Skin of body (tissue), 1 donor: ENCODE measurements at regions not wholly inside any gene's neighbourhood (a gene's known extent, or its start where the extent isn't known, plus 50 kb on each side); places are given as distances from the start of the nearest gene placed in this dataset.

Experiments used
- DNase-seq: peaks from one replicate; lab custom pipeline; 2025; lab: John Stamatoyannopoulos, UW

DNA sequence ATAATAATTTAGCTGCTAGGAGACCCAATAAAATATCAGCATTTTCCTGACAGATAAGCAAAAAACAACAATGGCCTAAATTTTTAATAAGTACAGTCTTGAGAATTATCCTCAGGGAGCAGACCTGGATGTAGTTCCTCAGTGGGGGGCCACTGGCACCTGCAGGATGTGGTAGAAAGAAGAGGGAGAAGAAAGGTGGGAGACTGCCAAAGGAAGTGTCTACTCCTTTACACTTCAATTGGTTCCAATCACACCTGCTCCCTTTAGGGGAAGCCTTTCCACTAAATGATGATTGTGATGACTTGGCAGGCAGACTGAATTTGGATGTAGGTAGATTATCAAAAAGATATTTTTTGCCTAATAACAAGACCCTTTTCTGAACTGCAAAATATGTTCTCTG, 353.0 kb upstream of the SATB1 start:
- no peak for DNase-seq

DNA sequence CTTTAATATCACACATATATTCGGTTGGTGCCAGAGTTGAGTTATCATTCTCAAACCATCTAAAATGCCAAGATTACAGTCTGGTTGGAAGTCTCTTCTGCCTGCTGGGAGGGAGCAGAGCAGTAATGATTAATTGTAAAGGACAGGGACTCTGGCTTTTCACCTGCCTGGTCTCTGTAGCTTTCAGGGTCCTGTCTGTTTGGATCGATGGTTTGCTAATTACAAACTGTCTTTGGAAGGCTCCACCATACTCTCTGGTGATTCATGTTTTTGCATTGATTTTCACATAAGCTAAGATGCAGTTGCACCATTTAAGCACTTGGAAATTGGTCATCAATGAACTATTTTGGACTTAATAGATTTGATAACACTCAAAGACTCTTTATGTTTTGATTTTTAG, 350.4 kb upstream of the SATB1 start:
- no peak for DNase-seq

DNA sequence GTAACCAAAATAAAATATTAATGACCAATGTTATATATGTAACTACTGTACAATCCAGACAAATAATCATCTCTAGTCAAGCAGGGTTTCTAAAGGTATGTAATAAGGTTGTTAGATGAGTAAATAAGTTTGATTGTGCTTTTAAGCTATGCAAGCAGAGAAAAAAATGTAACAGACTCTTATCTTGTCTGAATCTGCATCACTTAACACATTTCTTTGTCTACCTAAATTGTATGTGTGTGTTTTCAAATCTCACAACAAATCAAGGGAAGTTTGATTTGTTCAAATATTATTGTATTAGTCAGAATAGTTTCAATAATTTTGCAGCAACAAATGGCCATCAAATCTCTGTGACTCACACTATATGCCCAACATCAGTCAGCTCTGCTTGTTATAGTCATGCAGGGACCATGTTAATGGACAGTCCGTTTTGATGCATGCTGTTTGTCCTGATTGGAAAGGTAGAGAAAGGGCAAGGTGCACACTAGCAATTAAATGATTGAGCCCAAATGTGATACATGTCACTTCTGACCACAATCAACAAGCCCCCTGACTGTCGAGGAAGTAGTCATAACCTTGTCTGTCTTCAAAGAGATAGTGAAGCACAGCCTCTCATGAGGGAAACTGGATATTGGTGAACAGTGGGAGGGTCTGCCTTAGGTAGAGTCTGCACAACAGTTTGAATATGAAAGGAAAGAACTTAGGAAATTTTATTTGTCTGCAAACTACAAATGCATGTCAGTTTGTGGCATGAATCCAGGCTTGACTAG, 349.4 kb upstream of the SATB1 start:
- no peak for DNase-seq

DNA sequence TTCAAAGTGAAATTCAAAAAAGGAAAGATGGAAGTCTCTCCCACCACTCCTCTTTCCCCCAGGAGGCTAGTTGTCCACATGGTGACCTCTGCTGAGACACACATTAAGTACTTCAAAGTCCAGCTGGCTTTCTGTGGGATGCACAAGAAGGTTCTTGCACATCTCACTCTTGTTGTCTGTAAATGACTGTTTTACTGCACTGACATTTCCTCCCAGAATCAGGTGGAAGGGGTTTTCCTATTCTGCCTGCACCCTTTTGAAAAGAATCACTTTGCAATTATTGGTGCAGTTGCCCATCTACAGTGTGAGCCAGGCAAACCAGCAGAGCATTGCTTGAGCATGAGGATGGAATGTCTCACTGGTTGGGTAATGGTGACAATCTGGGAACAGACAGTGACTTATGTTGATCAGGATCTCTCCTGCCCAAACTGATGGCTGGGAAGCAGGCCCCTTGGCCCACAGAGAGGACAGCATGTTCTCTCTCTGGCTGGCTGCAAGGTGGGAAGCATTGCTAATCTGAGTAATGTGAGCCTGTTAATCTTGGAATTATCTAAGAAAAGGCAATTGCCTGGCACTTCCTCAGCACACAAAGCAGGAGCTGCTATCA, 347.7 kb upstream of the SATB1 start:
- no peak for DNase-seq

DNA sequence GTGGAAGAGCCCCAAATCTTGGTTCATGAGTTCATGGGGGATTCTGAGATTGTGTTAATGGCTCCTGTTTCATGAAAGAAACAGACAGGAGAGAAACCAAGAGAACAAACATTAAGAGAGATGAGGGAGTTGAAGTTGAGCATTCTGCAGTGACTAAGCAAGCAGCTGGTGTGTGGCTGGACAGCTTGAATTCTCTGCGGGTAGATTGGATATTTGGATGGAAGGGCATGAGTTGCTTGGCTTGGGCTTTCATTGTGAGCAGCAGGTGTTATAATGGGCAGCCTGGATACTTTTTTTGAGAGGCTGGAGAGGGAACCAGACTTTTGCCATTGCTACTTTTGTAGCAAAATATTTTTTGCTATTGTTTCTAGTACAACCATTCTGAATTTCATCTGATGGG, 346.8 kb upstream of the SATB1 start:
- no peak for DNase-seq

DNA sequence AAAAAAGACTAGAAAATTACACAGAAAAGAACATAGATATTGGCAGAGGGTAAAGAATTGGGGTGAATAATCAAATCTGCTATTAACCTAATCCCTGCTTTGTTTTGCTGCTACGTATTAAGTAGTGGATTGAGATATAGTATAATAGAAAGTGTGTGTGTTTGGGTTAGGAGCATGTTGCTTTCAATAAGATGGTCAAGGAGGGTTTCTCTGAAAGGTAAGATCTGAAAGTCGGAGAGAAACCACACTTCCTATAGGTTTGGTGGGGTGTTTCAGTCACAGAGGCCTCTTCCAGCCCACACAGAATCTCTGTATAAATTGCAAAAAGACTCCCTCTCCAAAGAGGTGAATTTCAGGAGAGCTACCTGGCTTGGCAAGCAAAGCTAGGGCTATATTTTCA, 345.7 kb upstream of the SATB1 start:
- DNase-seq, result no peak

DNA sequence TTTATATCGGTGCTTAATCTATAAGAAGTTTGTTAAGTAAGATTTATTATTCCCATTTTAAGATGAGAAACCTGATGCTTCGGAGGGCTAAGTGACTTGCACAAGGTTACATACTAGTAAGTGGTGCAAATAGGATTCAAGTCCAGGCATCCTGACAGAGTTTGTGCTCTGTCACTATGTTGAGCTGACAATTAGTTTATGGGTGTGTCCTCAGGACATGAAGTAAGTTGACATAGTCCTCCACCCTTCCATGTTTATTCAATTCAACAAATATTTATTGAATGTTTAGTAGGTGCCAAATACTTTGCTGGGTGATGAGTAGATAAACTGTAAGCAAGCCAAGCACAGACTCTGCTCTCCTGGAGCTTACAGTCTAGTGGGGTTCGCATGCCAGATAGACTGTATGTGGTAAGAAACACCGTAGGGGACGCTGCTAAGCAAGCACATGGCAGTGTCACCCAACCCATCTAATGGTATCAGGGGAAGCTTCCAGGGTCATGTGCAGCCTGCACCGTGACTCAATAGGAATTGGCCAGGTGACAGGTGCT, 342.7 kb upstream of the SATB1 start:
- DNase-seq, result no peak

DNA sequence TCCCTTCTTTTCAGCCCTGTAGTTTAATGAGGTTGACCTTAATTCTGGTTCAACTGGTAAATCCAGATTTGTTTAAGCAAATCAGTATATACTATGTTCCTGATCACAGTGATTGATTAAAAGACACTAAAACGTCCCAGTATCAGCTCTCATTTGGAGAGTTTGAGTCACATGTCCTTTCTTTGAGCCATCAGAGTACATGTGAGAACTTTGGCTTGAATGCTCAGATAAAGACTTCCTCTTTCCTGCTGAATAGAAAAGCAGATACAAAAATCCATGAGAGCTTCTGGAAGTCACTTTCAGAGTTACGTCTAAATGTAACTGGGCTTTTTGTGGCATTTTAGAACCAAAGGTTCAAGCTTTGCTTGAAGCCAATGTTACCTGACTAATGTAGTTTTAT, 341.8 kb upstream of the SATB1 start:
- DNase-seq, result no peak

DNA sequence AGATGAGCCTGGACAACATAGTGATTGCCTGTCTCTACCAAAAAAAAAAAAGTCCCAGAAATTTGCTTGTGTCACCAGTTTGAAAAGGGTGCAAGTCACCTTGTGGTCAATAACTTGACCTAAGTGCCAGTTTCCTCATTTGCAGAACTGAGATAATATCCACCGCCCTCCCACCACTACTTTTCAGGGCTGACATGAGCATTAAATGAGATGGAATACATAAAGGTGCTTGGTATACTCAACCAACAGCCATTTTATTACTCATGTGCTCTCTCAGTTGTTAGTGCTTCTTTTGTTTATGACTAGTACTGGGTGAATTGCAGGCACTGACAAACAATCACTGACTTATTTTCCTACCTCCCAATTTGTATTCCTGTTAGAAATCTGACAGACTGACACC, 340.5 kb upstream of the SATB1 start:
- no peak for DNase-seq

DNA sequence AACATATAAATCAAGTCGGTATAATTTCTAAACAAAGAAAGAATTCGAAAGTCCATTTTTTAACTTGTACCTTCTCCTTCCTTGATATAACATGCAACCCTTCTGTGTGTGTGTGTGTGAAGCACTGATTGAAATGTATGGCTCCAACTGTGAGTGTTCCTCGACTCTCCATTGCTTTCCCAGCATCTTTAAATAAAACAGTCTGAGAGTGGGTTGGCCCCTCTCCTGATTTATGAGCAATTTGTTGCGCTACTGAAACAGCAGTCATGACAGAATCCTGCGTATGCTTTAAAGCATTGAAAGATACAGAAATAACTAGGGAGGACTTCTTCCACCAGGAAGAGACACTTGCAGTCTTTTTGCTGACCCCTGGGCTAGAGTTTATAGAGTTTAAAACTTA, 340.0 kb upstream of the SATB1 start:
- no peak for DNase-seq

DNA sequence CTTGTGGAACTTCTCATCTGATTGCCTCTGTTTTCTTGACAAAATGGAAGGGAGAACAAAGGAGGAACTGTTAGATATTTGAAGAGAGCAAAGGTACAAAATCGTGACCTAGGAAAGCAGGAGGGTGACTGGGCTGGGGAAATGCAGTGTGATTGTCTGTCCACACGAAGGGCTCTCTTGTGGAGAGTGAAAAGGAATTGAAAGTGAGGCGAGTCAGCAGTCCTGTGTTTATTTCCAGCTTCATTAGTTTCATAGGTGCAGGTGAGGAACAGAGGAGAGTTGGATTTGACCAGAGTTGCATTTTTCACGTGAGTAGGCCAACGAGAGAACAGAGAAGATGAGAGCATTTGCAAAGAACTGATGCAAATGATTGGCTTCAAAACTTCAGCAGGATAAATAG, 336.4 kb upstream of the SATB1 start:
- DNase-seq, result no peak

DNA sequence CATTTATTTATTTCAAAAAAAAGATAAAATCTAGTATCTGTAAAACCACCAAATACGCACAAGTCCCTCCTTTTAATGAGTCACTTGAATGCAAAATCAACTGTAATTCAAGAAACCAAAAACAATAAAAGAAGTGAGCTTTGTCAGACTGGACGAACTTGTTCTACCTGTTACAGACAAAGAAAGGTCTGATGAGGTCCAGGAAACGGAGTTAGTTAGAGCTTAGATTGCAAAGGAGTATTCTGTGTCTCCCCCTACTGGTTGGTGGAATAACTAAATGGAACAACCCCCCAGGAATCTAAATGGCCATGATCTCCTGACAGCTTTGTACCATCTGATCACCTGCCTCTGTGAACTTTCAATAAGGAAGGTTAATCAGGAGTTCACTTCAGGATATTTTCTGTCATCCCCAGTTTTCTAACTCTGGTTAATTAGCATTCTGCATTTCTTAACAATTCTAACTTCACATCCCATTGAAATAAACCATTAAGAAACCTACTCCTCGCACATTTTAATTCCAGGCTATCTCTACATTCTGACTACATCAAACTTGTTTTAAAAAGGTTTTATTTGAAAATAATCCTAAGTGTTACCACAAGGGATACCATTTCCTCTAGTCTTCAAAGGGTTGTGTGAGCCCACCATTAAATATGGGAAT, 333.0 kb upstream of the SATB1 start:
- DNase-seq, result peak; percentile 36

DNA sequence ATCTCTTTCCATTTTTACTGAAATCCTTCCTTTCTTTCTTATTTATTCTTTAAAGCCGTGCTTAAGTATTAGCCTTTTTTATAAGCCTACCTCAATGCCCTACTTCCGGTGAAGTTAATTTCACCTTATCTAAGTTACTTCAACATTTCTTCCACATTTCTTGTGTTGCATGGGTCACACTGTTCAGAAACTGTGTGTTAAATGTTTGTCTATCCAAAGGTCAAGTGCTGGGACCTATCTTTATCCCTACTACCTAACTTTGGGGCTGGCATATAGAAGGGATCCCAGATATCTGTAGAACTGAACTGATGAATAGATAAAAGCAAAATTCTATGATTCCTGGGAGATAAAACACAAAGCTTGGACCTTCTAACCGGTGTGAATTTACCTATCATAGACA, 332.3 kb upstream of the SATB1 start:
- DNase-seq, result no peak

DNA sequence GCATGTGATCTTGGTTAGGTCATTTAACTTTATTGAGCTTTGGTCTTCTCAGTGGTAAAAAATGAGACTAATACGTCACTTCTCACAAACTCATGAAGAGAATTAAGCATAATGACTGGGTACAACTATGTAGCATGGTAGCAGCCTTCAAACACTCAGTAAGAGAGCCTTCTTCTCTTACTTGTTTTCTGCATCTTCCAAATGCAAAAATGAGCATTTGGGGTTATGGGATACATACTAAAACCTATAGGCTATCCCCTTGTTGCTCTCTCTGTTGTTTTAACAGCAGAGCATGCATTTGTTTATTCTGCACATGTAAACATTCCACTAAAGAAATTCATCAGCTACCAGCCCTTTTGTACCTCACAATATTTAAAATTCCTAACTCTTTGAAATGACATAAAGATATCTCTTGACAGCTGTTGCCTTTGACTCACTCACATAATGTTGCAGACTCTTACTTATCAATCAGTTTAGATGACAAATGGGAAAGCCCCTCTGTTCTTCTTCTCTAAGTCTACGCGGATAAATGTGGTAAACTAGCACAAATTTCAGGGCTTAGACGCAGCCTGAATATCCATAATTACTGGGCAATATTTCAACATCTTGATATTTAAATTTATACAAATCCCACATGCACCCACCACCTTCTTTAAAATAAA, 327.3 kb upstream of the SATB1 start:
- DNase-seq, result no peak

DNA sequence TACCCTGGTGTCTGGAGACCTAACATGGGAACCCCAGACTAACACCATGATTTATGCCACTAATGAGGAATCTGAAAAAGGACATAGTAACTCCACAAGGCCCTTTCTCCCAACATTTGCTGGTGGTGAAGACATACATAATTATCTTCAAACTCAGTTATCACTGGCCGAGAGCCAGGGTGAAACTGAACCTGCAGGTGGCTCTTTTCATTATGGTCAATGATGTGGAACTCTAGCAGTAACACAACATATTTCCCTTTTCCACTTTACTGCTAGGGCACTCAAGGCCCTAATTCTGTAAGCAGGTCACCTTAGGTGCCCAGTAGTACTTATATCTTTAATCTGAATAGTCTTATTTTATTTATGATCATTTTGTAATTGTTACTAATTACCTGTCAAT, 326.4 kb upstream of the SATB1 start:
- no peak for DNase-seq

DNA sequence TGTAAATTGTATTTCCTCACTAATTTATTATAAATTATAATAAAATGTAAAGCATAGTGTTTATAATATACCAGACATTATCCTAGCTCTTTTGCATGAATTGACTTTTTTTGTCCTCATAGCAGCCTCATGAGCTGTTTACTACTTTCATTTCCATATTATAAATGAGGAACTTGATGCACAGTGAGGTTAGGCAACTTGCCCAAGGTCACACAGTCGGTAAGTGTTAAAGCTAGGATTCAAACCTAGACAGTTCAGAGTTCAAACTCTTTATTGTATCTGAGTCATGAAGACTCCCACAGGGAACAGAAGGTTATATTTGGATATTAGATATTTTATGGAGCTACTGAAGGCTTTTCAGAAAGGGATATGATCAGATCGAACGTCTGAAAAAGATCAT, 322.2 kb upstream of the SATB1 start:
- DNase-seq, result no peak

DNA sequence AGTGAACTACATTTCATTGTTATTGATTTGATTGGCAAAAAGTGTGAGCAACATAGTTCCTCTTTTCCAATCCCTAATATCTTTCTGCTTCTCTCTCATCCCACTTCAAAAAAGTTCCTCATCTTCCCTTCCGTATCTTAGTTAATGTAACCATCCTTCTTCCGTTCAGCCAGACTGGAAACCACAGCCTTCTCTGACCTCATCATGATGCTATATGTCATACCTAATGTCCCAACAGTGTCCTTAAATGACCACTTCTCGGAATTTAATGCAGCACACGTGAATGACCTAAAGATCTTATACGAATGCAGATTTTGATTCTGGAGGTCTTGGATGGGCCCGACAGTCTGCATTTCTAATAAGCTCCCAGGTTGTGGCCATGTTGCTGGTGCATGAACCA, 320.3 kb upstream of the SATB1 start:
- DNase-seq, result no peak

DNA sequence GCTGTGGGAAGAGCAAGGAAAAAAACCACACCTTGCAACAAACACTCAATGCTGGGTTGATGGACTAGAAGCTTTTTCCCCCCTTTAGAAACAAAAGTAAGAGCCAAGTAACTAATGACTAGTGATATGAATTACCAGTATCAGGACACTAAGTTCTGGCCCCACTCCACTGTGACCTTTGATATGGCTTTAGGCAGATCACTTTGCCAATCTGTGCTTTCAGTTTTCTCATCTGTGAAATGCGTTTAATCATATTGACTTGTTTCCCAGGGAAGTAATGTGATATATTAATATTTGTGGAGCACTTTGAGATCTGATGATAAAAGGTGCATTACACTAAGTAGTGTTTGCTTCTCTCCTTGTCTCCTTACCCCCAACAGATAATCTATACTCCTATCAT, 319.3 kb upstream of the SATB1 start:
- DNase-seq, result no peak

DNA sequence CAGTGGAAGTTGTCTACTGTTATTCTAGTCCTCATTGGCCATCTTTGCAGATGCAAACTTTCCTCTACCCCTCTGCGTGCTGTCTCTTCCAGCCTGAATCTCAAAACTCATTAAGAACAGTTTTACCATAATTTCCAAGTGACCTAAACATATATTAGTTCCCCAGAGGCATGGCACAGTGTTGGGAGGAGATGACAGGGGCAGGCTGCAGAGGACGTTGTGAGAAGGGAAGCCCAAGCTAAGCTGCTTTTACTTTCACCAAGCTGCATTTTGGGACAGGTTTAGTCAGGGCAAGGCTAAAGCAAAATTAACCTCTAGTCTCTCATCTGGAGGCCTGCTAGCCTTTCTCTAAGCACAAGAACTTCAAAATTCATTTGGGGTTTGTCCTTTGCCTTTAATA, 318.6 kb upstream of the SATB1 start:
- no peak for DNase-seq

DNA sequence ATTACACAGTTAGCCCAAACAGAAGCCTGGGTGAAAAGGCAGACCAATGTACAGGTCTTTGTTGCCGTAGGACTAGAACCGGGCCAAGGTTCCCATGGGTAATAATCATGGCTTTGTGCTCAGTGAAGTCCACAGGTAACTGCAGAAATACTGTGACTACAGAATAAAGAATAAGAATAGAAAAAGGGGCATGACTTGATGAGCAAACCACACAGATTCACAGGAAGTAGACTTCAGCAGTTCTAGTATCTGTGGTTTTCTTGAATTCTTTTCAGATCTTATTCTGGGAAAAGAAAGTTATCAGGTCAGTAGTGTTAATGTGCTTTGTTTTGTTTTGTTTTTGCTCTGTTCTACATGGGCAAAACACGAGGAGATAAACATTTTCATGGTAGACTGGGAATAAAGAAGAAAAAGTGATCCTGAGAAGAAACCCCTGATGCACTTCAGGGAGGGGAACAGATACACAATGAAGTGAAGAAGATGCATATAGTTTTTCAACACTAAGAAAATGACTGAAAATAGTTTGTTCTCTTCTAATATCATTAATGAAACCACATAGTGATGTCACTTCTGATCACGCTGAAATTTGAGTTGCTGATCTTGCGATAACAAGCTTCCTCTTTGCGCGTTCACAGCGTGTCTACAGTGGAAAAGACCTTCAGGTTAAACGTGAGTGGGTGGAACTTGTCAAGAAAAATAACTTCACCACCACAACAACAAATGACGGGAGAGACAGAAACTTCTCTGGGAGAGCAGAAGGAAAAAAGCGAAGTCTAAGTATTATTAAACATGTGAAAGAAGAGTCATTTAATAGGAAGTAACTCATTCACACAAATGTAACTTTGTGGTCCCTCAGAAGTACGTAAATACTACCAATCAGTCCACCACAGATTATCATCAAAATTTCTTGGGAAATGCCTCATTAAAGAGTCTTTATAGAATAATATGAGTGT, 315.8 kb upstream of the SATB1 start:
- no peak for DNase-seq

DNA sequence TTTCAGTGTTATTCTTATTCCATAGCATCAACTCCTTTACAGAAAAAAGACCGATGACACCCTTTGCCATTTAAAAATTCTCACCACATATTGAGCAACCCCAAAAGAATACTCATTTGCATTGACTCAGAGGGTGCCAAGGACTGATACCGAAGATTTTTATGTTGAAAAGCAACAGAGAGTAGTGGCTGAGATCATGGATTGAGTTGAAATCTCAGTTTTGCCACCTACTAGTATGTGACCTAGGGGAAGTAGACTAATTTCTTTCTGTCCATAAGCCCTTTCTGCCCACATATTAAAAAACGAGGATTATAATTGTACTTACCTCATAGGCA, 313.9 kb upstream of the SATB1 start:
- no peak for DNase-seq
